Endothelial cell of umbilical vein (primary cell): ENCODE measurements at regions not wholly inside any gene's neighbourhood (a gene's known extent, or its start where the extent isn't known, plus 50 kb on each side); places are given as distances from the start of the nearest gene placed in this dataset.
"Not testable (repeated sequence)": the region's sequence is repeated elsewhere in the genome, so short reads cannot be mapped to it uniquely, and the experiment has no call there.

Source experiments
- BruUV-seq: library from RNA; stranded (reverse); fragments of 400-500 nt; replicated peaks from 2 replicates; lab custom pipeline; 2021; lab: Mats Ljungman, UMichigan
- CTCF ChIA-PET: fragments of 300-600, 350-600 bp; sonication (Branson Sonifier 250); formaldehyde crosslinking; loops from one replicate; lab custom pipeline; 2021; ENCODE audit warnings: antibody characterized with exemption, inconsistent platforms; lab: Charles Lee
- POLR2A ChIA-PET: fragments of 300-600, 350-600 bp; sonication (Branson Sonifier 250); formaldehyde crosslinking; loops from one replicate; lab custom pipeline; 2021; ENCODE audit warnings: antibody characterized with exemption, inconsistent platforms; lab: Charles Lee
- DNase-seq: peaks from one replicate; pipeline ENCODE4 v3.0.0-alpha.2; 2011; ENCODE audit warnings: low read depth, low spot score
- FAIRE-seq: peaks from 2 replicates; lab custom pipeline; 2011; peaks lifted over from hg19 to GRCh38; lab: Jason Lieb, UNC
- H2AFZ ChIP-seq: 2 replicates; pipeline ENCODE4 v1.6.0; 2012; ENCODE audit warnings: low read depth, low read length, control low read depth, inconsistent platforms
- H3K27ac ChIP-seq: 2 replicates; pipeline ENCODE4 v1.5.1; 2011; ENCODE audit warnings: low read depth, mild to moderate bottlenecking, control low read depth, low read length, moderate library complexity; ENCODE audit not compliant: insufficient read depth
- H3K27me3 ChIP-seq, 2 experiments: 2 replicates each; pipeline versions ENCODE4 v1.6.0 to v1.6.1; 2011; ENCODE audit warnings: low read length in 2 of 2, mixed read lengths in 1 of 2; ENCODE audit not compliant: control insufficient read depth in 2 of 2, insufficient read depth in 2 of 2
- H3K36me3 ChIP-seq, 2 experiments: 2 replicates in 1 of 2; 3 replicates in 1 of 2; pipeline ENCODE4 v1.5.1; 2011; ENCODE audit warnings: low read length in 2 of 2, mild to moderate bottlenecking in 1 of 2, moderate library complexity in 1 of 2; ENCODE audit not compliant: control insufficient read depth in 2 of 2, insufficient read depth in 2 of 2; ENCODE audit errors: extremely low read depth in 1 of 2
- H3K4me1 ChIP-seq: 3 replicates; pipeline ENCODE4 v1.5.1; 2011; ENCODE audit warnings: mild to moderate bottlenecking, low read length; ENCODE audit not compliant: control insufficient read depth, insufficient read depth; ENCODE audit errors: extremely low read depth
- H3K4me2 ChIP-seq: 2 replicates; pipeline ENCODE4 v1.6.1; 2011; ENCODE audit warnings: low read length, control low read depth, mixed read lengths; ENCODE audit not compliant: insufficient read depth
- H3K4me3 ChIP-seq, 3 experiments: fragments of 200-600 bp in 1 of 3; sonication (generic), shearing (Covaris generic) in 1 of 3; replicated peaks in 1 of 3; 2 replicates each; pipeline ENCODE4 v1.5.1; 2011 to 2016; ENCODE audit warnings: control low read depth in 3 of 3, low read length in 3 of 3, mild to moderate bottlenecking in 2 of 3, inconsistent platforms in 1 of 3, low read depth in 1 of 3, moderate library complexity in 1 of 3; ENCODE audit not compliant: insufficient read depth in 1 of 3
- H3K79me2 ChIP-seq: 2 replicates; pipeline ENCODE4 v1.6.0; 2012; ENCODE audit warnings: low read length, inconsistent platforms; ENCODE audit not compliant: control insufficient read depth, insufficient read depth
- H3K9ac ChIP-seq: replicated peaks from 2 replicates; pipeline ENCODE3; 2011; ENCODE audit warnings: low read length, control low read depth; ENCODE audit not compliant: insufficient read depth; ENCODE audit errors: extremely low read depth
- H3K9me1 ChIP-seq: replicated peaks from 3 replicates; pipeline ENCODE4 v1.6.0; 2011; ENCODE audit warnings: mild to moderate bottlenecking, low read length; ENCODE audit not compliant: control insufficient read depth, insufficient read depth; ENCODE audit errors: extremely low read depth
- H3K9me3 ChIP-seq: replicated peaks from 2 replicates; pipeline ENCODE4 v1.5.1; 2012; ENCODE audit warnings: low read length, inconsistent platforms; ENCODE audit not compliant: control insufficient read depth, insufficient read depth
- H4K20me1 ChIP-seq: replicated peaks from 2 replicates; pipeline ENCODE3; 2011; ENCODE audit warnings: mild to moderate bottlenecking, low read length; ENCODE audit not compliant: control insufficient read depth, insufficient read depth; ENCODE audit errors: extremely low read depth
- CTCF ChIP-seq, 2 donors: IDR thresholded peaks; 1 replicate in 1 of 2; 2 replicates in 1 of 2; pipeline ENCODE4 v1.5.1; 2011; ENCODE audit warnings: low read length in 2 of 2, mild to moderate bottlenecking in 2 of 2, moderate library complexity in 2 of 2, control low read depth in 1 of 2, inconsistent platforms in 1 of 2, low read depth in 1 of 2; ENCODE audit not compliant: insufficient read depth in 1 of 2; ENCODE audit errors: extremely low read depth in 1 of 2
- EZH2 ChIP-seq: IDR thresholded peaks from 2 replicates; pipeline ENCODE4 v1.6.1; 2012; ENCODE audit warnings: borderline replicate concordance, low read depth, mild to moderate bottlenecking, moderate library complexity, low read length, inconsistent platforms; ENCODE audit not compliant: severe bottlenecking
- FOS ChIP-seq: IDR thresholded peaks from 2 replicates; pipeline ENCODE4 v1.6.1; 2011; ENCODE audit warnings: mild to moderate bottlenecking, low read length, moderate library complexity, borderline replicate concordance; ENCODE audit not compliant: insufficient read depth
- GATA2 ChIP-seq: IDR thresholded peaks from 2 replicates; pipeline ENCODE4 v1.7.0; 2011; ENCODE audit warnings: low read depth, mild to moderate bottlenecking, moderate library complexity, mixed read lengths, low read length; ENCODE audit not compliant: insufficient read length, insufficient read depth
- JUN ChIP-seq: IDR thresholded peaks from 2 replicates; pipeline ENCODE4 v1.6.1; 2011; ENCODE audit warnings: borderline replicate concordance, low read depth; ENCODE audit not compliant: insufficient read length, insufficient read depth
- MAX ChIP-seq: IDR thresholded peaks from 2 replicates; pipeline ENCODE4 v1.6.1; 2011; ENCODE audit not compliant: insufficient read depth, insufficient read length
- MYC ChIP-seq: IDR thresholded peaks from one replicate; pipeline ENCODE4 v1.6.1; 2011; ENCODE audit warnings: mild to moderate bottlenecking, low read depth, low read length
- POLR2A ChIP-seq: IDR thresholded peaks from 2 replicates; pipeline ENCODE4 v1.6.1; 2012; ENCODE audit warnings: low read depth, mild to moderate bottlenecking, control low read depth, low read length
- POLR2AphosphoS5 ChIP-seq: IDR thresholded peaks from 2 replicates; pipeline ENCODE4 v1.6.1; 2012; ENCODE audit warnings: low read depth, mild to moderate bottlenecking, control low read depth, low read length, moderate library complexity; ENCODE audit not compliant: insufficient read depth
- dilution Hi-C: fragments of 300-500 bp; cut with MboI; formaldehyde crosslinking; loops from one replicate; pipeline ENCODE4 v1.15.0; 2019; ENCODE audit warnings: low sequenced_read_pairs; ENCODE audit not compliant: extremely low pct_ligation_motif_present
- intact Hi-C: fragments of 100-400 bp; cut with micrococcal nuclease; formaldehyde crosslinking; loops from one replicate; pipeline ENCODE4 v1.10.0; 2022

- Histone ChIP-seq H3K4me2 (no peak overlapping the region), H2AFZ (no peak overlapping the region), H3K4me3 (no peak overlapping the region), H3K27me3 (no peaks in the 10 kb centered on the region), H3K9me1 (no peaks in the 10 kb centered on the region), H3K36me3 (no peaks in the 10 kb centered on the region), H3K9me3 (no peaks in the 10 kb centered on the region), H3K4me1 (no peaks in the 10 kb centered on the region), H3K9ac (no peak overlapping the region), H4K20me1 (no peaks in the 10 kb centered on the region), H3K79me2 (no peaks in the 10 kb centered on the region), H3K27ac (no peak overlapping the region)
- ChIA-PET POLR2A (no interaction called here), CTCF (no interaction called here)
- intact Hi-C loops = no loop called here
- FAIRE-seq (no peak), DNase-seq (no peak)
- TF ChIP-seq FOS = no peak
- no peak for TF ChIP-seq POLR2AphosphoS5
- no peak for TF ChIP-seq MYC
- TF ChIP-seq CTCF (IDR thresholded peaks at IDR 0.05; ENCODE audit: extremely low read depth in 1 of 2, insufficient read depth in 1 of 2, low read depth in 1 of 2, low read length in 2 of 2) = no peak
- TF ChIP-seq MAX = no peak
- TF ChIP-seq JUN = no peak
- TF ChIP-seq EZH2 = no peak
- no peak for TF ChIP-seq POLR2A
- TF ChIP-seq GATA2 = no peak
- dilution Hi-C loops = no loop called here
- BruUV-seq = no TSS peak
Observed at GRCh38 chr5:3324421-3325101, 271.1 kb upstream of the IRX1 start.

- FAIRE-seq = not testable (repeated sequence)
Observed at GRCh38 chr5:3323966-3324365, 271.7 kb upstream of the IRX1 start.

More at GRCh38 chr5:3323966-3324365, 271.7 kb upstream of the IRX1 start:
- H3K9me3 ChIP-seq, H3K9me1 ChIP-seq, H3K27ac ChIP-seq, POLR2A ChIA-PET, H3K27me3 ChIP-seq, H2AFZ ChIP-seq, H3K36me3 ChIP-seq, intact Hi-C loops, CTCF ChIA-PET, H3K4me3 ChIP-seq, H4K20me1 ChIP-seq, dilution Hi-C loops, BruUV-seq, H3K4me1 ChIP-seq, H3K4me2 ChIP-seq, H3K79me2 ChIP-seq, DNase-seq, H3K9ac ChIP-seq: not testable (repeated sequence)
